ENCODE measurements at regions not wholly inside any gene's neighbourhood (a gene's known extent, or its start where the extent isn't known, plus 50 kb on each side); places are given as distances from the start of the nearest gene placed in this dataset.
"Not testable (repeated sequence)": the region's sequence is repeated elsewhere in the genome, so short reads cannot be mapped to it uniquely, and the experiment has no call there.

DNA sequence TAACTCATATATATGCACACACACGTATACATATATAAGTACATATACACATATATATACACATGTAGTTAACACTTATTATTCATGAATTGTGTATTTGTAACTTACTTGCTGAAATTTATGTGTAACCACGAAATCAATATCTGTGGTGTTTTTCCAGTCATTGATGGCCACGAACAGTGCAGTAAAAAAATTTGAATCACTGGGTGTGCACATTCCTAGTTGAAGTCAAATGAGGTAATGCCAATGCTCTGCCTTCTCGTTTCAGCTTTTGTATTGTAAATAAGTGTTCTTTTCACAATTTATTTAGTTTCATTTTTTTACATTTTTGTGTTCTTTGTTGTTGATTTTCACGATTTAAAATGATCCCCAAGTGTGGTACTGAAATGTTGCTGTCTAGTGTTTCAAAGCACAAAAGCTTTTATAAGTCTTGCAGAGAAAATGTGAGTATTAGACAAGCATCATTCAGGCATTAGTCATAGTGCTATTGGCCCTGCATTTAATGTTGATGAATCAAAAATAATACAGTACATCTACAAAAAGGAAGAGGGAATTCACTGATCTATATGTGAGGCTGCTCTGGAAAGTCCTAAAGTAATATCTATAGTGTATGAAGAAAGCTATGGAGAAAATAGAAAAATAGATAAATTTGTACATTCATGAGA is 419.0 kb downstream of the DSC3 start:
- H3K4me3 Mint-ChIP-seq = no peak overlapping the region
- H3K36me3 Mint-ChIP-seq (ENCODE audit: insufficient read depth) = no peaks in the 10 kb centered on the region
- H3K27me3 Mint-ChIP-seq = no peaks in the 10 kb centered on the region
- no peak overlapping the region for H3K27ac Mint-ChIP-seq
- DNase-seq (no peak), ATAC-seq (replicated peaks) (no peak)
- H3K9me3 Mint-ChIP-seq = peaks cover 10 to 26% of the 10 kb centered on the region in 2 donors
- H3K4me1 Mint-ChIP-seq (ENCODE audit: low read depth in 2 of 2) = no peaks in the 10 kb centered on the region

DNA sequence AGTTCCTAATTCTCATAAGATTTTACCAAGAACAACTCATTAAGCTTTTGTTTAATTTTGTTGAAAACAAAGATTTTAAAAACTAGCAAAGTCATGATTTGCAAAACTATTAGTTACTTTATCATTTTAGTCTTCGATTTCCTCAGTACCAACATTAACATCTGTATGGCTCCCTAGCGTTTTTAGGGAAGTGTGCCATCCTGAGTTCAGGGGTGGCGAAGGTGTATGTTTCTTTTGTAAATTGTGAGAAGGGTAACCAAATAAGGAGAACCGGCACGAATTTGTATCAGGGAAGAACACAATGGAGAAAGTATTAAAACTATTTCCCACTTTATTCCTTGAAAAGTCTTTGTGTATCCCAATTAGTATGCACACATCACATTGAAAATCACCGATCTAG is 419.9 kb downstream of the DSC3 start:
- DNase-seq = no peak
- Mint-ChIP-seq H3K36me3 (ENCODE audit: insufficient read depth) (no peaks in the 10 kb centered on the region), H3K9me3 (peaks cover 11 to 28% of the 10 kb centered on the region in 2 donors), H3K27ac (no peak overlapping the region), H3K27me3 (no peaks in the 10 kb centered on the region), H3K4me3 (no peak overlapping the region), H3K4me1 (ENCODE audit: low read depth in 2 of 2) (no peaks in the 10 kb centered on the region)
- no peak for ATAC-seq (replicated peaks)

DNA sequence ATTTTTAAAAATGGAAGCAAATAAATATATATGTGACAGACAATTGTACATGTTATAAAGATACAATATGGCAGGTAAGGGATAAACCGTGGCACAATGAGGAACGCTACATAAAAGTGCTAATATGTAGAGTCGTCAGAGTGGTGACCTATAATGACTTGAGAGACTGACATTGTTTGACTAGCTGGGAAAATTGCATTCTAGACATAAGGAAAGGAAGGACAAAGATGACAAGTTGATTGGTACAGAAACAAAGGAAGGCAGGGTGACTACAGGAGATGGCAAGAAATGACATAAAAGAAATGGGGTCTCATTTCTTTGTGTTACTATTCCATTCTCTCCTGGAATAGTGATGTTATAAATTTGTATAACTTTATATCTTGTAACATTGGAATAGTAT is 420.4 kb downstream of the DSC3 start:
- Mint-ChIP-seq H3K4me3 (no peak overlapping the region), H3K4me1 (ENCODE audit: low read depth in 2 of 2) (no peaks in the 10 kb centered on the region), H3K36me3 (ENCODE audit: insufficient read depth) (no peaks in the 10 kb centered on the region), H3K27me3 (no peaks in the 10 kb centered on the region), H3K9me3 (peaks cover 11 to 28% of the 10 kb centered on the region in 2 donors), H3K27ac (no peak overlapping the region)
- DNase-seq (no peak), ATAC-seq (replicated peaks) (no peak)

GRCh38 chr18:30618567-30618966 is 424.0 kb downstream of the DSC3 start:
- Mint-ChIP-seq H3K36me3 (ENCODE audit: insufficient read depth) (no peaks in the 10 kb centered on the region), H3K4me1 (ENCODE audit: low read depth in 2 of 2) (no peaks in the 10 kb centered on the region), H3K4me3 (no peak overlapping the region), H3K27ac (no peak overlapping the region), H3K27me3 (no peaks in the 10 kb centered on the region), H3K9me3 (peaks cover 9 to 18% of the 10 kb centered on the region in 2 donors)
- DNase-seq (no peak), ATAC-seq (replicated peaks) (no peak)

GRCh38 chr18:30616414-30616813 is 426.1 kb downstream of the DSC3 start:
- no peaks in the 10 kb centered on the region for H3K36me3 Mint-ChIP-seq (ENCODE audit: insufficient read depth)
- peaks cover 7 to 17% of the 10 kb centered on the region in 2 donors for H3K9me3 Mint-ChIP-seq
- ATAC-seq (replicated peaks) (no peak), DNase-seq (no peak)
- no peak overlapping the region for H3K4me3 Mint-ChIP-seq
- H3K27me3 Mint-ChIP-seq = no peaks in the 10 kb centered on the region
- no peaks in the 10 kb centered on the region for H3K4me1 Mint-ChIP-seq (ENCODE audit: low read depth in 2 of 2)
- H3K27ac Mint-ChIP-seq = no peak overlapping the region

DNA sequence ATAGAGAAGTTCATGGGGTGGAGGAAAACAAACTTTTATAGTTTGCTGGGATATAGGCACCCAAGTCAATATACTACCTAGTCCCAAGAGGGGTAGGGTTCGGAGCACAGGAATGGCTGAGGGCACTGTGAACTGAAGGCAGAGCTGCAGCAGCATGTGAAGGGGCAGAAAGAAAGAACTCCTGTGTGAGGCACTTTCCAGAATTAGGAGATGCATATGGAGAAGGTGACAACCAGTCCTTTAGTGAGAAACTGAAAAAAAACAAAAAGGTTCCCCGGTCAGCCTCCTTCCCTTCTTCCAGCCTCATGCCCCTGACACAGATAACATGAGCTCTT is 429.1 kb downstream of the DSC3 start:
- Mint-ChIP-seq H3K4me1 (ENCODE audit: low read depth in 2 of 2) (no peaks in the 10 kb centered on the region), H3K27me3 (no peaks in the 10 kb centered on the region), H3K9me3 (peaks cover 6 to 10% of the 10 kb centered on the region in 2 donors), H3K27ac (no peak overlapping the region), H3K36me3 (ENCODE audit: insufficient read depth) (no peaks in the 10 kb centered on the region), H3K4me3 (no peak overlapping the region)
- ATAC-seq (replicated peaks) (no peak), DNase-seq (no peak)

DNA sequence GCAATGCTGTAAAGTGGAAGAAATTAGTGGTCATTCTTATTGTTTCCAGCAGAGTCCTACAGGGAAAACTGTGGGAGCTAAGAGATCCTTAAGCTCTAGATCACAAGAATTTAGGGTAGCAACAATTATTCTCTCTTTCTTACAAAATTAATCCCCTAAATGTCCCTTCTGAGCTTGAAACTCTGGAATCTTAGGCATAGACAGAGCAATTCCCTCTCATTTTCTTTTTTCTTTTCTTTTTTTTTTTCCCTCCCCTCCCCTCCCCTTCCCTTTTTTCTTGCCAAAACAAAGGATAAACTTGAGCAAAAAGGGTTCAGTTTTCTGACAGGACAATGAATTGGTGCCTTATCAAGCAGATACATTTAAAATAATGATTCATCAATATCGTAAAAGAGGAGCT is 441.0 kb downstream of the DSC3 start:
- Mint-ChIP-seq H3K4me1 (ENCODE audit: low read depth in 2 of 2) (no peaks in the 10 kb centered on the region), H3K36me3 (ENCODE audit: insufficient read depth) (no peaks in the 10 kb centered on the region), H3K27ac (no peak overlapping the region), H3K9me3 (peaks cover 7 to 8% of the 10 kb centered on the region in 2 donors), H3K4me3 (no peak overlapping the region), H3K27me3 (no peaks in the 10 kb centered on the region)
- ATAC-seq (replicated peaks) = no peak
- DNase-seq = no peak

DNA sequence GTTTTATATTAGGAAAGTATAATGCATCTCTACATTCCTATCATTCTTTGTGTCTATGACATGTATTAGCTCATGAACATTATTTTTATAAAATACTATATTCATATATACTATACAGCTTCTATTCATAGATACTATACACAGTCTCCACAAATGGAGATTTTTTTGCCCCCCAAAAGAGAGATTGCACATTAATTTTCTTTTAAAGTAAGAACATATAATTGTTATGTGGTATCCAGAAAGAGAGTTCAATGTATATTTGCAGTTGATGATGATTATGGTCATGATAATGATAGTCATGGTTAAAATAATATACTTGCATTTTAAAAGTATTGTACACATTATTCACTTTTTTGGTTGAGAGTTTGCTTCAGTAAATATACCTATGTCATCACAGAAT is 445.3 kb downstream of the DSC3 start:
- no peak for DNase-seq

GRCh38 chr18:30596635-30597034 is 445.9 kb downstream of the DSC3 start:
- H3K9me3 Mint-ChIP-seq = peaks cover 14 to 21% of the 10 kb centered on the region in 2 donors
- no peaks in the 10 kb centered on the region for H3K4me1 Mint-ChIP-seq (ENCODE audit: low read depth in 2 of 2)
- no peaks in the 10 kb centered on the region for H3K36me3 Mint-ChIP-seq (ENCODE audit: insufficient read depth)
- ATAC-seq (replicated peaks) = no peak
- H3K27me3 Mint-ChIP-seq = no peaks in the 10 kb centered on the region
- no peak for DNase-seq
- no peak overlapping the region for H3K27ac Mint-ChIP-seq
- no peak overlapping the region for H3K4me3 Mint-ChIP-seq

More for the DNA sequence above, 445.3 kb downstream of the DSC3 start:
- peaks cover 14 to 21% of the 10 kb centered on the region in 2 donors for H3K9me3 Mint-ChIP-seq
- H3K4me3 Mint-ChIP-seq = no peak overlapping the region
- H3K4me1 Mint-ChIP-seq (ENCODE audit: low read depth in 2 of 2) = no peaks in the 10 kb centered on the region
- no peak for ATAC-seq (replicated peaks)
- no peak overlapping the region for H3K27ac Mint-ChIP-seq
- H3K27me3 Mint-ChIP-seq = no peaks in the 10 kb centered on the region
- no peaks in the 10 kb centered on the region for H3K36me3 Mint-ChIP-seq (ENCODE audit: insufficient read depth)

DNA sequence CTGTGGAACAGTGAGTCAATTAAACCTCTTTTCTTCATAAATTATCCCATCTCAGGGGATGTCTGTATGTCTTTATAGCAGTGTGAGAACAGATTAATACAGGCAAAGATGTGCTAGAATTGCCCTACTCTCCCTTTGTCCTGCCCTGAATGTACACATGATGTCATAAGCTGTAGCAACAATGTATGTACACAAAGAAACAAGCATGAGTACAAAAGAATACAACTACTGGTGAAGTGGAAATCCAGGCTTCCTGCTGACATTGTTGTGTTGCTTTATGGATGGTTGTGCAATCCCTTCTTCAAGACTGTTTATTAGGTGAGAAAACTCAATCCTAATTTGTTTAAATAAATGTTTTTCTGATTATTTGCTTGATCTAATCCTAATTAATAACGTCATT is 446.6 kb downstream of the DSC3 start:
- Mint-ChIP-seq H3K4me3 (no peak overlapping the region), H3K9me3 (peaks cover 14 to 21% of the 10 kb centered on the region in 2 donors), H3K36me3 (ENCODE audit: insufficient read depth) (no peaks in the 10 kb centered on the region), H3K27ac (no peak overlapping the region), H3K27me3 (no peaks in the 10 kb centered on the region), H3K4me1 (ENCODE audit: low read depth in 2 of 2) (no peaks in the 10 kb centered on the region)
- ATAC-seq (replicated peaks) (no peak), DNase-seq (no peak)

GRCh38 chr18:30594911-30595310 is 447.6 kb downstream of the DSC3 start:
- H3K4me3 Mint-ChIP-seq; H3K27ac Mint-ChIP-seq; DNase-seq; H3K27me3 Mint-ChIP-seq; H3K4me1 Mint-ChIP-seq (ENCODE audit: low read depth in 2 of 2); H3K36me3 Mint-ChIP-seq (ENCODE audit: insufficient read depth); ATAC-seq (replicated peaks): not testable (repeated sequence)
- H3K9me3 Mint-ChIP-seq = peaks cover 15 to 21% of the 10 kb centered on the region in 2 donors

DNA sequence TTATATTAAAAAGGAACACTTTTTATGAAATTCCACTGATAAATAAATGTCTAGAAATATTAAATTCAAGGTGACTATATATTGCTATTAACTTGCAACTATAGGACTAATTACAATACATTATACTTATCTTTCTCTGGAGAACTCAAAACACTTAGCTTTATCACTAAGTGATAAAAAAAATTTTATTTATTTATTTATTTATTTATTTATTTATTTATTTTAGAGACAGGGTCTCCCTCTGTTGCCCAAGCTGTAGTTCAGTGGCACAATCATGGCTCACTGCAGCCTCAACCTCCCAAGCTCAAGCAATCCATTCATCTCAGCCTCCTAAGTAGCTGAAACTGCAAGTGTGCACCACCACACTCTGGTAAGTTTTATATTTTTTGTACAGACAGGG is 451.1 kb downstream of the DSC3 start:
- no peaks in the 10 kb centered on the region for H3K36me3 Mint-ChIP-seq (ENCODE audit: insufficient read depth)
- H3K27me3 Mint-ChIP-seq = no peaks in the 10 kb centered on the region
- H3K27ac Mint-ChIP-seq = no peak overlapping the region
- H3K9me3 Mint-ChIP-seq = peaks cover 14 to 15% of the 10 kb centered on the region in 2 donors
- no peaks in the 10 kb centered on the region for H3K4me1 Mint-ChIP-seq (ENCODE audit: low read depth in 2 of 2)
- H3K4me3 Mint-ChIP-seq = no peak overlapping the region
- DNase-seq = no peak
- ATAC-seq (replicated peaks) = no peak

- Mint-ChIP-seq H3K36me3 (ENCODE audit: insufficient read depth) (no peaks in the 10 kb centered on the region), H3K27ac (no peak overlapping the region), H3K9me3 (peaks cover 6 to 8% of the 10 kb centered on the region in 2 donors), H3K27me3 (no peaks in the 10 kb centered on the region), H3K4me3 (no peak overlapping the region), H3K4me1 (ENCODE audit: low read depth in 2 of 2) (no peaks in the 10 kb centered on the region)
- no peak for ATAC-seq (replicated peaks)
- no peak for DNase-seq
Measured at GRCh38 chr18:30588673-30589164, 453.8 kb downstream of the DSC3 start.

DNA sequence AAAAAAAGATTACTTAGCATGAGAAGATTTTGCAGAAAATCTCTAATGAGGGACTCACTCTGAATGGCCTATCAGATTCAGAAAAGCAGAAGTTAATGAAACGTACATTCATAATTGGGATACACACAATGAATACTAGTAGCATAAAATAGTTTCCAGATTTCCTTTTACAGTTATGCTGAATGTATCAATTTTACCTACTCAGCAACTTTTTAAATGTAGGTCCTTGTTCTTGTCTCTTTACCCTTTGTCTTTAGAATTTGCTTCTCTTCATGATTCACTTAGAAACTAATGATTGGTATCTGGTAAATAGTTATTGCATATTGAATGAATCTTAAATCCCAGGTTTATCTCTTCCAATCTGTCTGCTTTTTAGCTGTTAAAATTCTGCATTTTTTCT is 458.8 kb downstream of the DSC3 start:
- H3K36me3 Mint-ChIP-seq (ENCODE audit: insufficient read depth) = no peaks in the 10 kb centered on the region
- H3K9me3 Mint-ChIP-seq = peaks cover 15 to 18% of the 10 kb centered on the region in 2 donors
- no peak overlapping the region for H3K27ac Mint-ChIP-seq
- ATAC-seq (replicated peaks) (no peak), DNase-seq (no peak)
- no peaks in the 10 kb centered on the region for H3K27me3 Mint-ChIP-seq
- H3K4me1 Mint-ChIP-seq (ENCODE audit: low read depth in 2 of 2) = no peaks in the 10 kb centered on the region
- no peak overlapping the region for H3K4me3 Mint-ChIP-seq

Data from effector memory CD8-positive, alpha-beta T cell (primary cell).